AG04450 (cell line): ENCODE measurements at regions not wholly inside any gene's neighbourhood (a gene's known extent, or its start where the extent isn't known, plus 50 kb on each side); places are given as distances from the start of the nearest gene placed in this dataset.

Experiments
- CTCF ChIA-PET: fragments of 300-600, 350-600 bp; formaldehyde crosslinking; extraction: SDS; loops from one replicate; lab custom pipeline; 2022; ENCODE audit warnings: antibody characterized with exemption, inconsistent platforms; lab: Charles Lee
- POLR2A ChIA-PET: fragments of 350-600 bp; formaldehyde crosslinking; extraction: SDS; loops from one replicate; lab custom pipeline; 2021; ENCODE audit warnings: antibody characterized with exemption, inconsistent platforms; lab: Yijun Ruan, JAX
- DNase-seq: peaks from one replicate; pipeline ENCODE4 v3.0.0-alpha.2; 2011; ENCODE audit warnings: low read depth, low spot score
- H3K27ac ChIP-seq: one replicate; pipeline ENCODE4 v1.5.1; 2012; ENCODE audit warnings: low read depth, low read length, control low read depth
- H3K27me3 ChIP-seq: one replicate; pipeline ENCODE4 v1.6.0; 2012; ENCODE audit warnings: low read length; ENCODE audit not compliant: control insufficient read depth, insufficient read depth
- H3K4me3 ChIP-seq: 2 replicates; pipeline ENCODE4 v1.5.1; 2011; ENCODE audit warnings: mild to moderate bottlenecking, low read depth, low read length, control low read depth
- H3K9me3 ChIP-seq: 2 replicates; pipeline ENCODE4 v1.5.1; 2012; ENCODE audit warnings: low read length; ENCODE audit not compliant: control insufficient read depth, insufficient read depth
- TF ChIP-seq, protein P1 (sequence below): IDR thresholded peaks from 2 replicates; pipeline ENCODE4 v1.5.1; 2011; ENCODE audit warnings: low read depth, low read length, control low read depth, inconsistent platforms

DNA sequence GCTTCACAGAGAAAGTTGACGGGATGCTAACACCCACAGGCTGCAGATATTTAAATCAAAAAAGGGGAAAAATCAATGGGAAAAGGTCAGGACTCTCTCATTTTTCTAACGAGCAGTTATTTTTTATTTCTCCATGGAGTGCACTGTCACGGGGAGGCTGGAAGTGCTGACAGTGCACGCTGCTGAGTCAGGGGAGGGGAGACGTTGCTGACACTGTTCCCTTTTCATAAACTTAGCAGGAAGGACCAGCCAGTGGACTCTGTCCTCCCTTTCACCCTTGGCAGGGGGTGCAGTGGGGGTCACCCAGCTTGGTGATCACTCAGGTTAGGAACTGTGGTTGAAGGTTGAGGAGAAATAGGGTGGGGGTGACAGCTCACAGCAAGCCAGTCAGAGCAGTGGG, 65.6 kb upstream of the FUT8 start:
- no peaks in the 10 kb centered on the region for H3K9me3 ChIP-seq
- POLR2A ChIA-PET: no interaction called here
- no peak overlapping the region for H3K27ac ChIP-seq
- H3K4me3 ChIP-seq: no peak overlapping the region
- TF ChIP-seq, protein P1, sequence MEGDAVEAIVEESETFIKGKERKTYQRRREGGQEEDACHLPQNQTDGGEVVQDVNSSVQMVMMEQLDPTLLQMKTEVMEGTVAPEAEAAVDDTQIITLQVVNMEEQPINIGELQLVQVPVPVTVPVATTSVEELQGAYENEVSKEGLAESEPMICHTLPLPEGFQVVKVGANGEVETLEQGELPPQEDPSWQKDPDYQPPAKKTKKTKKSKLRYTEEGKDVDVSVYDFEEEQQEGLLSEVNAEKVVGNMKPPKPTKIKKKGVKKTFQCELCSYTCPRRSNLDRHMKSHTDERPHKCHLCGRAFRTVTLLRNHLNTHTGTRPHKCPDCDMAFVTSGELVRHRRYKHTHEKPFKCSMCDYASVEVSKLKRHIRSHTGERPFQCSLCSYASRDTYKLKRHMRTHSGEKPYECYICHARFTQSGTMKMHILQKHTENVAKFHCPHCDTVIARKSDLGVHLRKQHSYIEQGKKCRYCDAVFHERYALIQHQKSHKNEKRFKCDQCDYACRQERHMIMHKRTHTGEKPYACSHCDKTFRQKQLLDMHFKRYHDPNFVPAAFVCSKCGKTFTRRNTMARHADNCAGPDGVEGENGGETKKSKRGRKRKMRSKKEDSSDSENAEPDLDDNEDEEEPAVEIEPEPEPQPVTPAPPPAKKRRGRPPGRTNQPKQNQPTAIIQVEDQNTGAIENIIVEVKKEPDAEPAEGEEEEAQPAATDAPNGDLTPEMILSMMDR: no peak
- H3K27me3 ChIP-seq: no peaks in the 10 kb centered on the region
- DNase-seq: no peak
- CTCF ChIA-PET: interaction anchor here (0.7 kb wide), 1 partner anchor 65 kb away, joined by 11 read pairs; no protein-coding TSS in a partner anchor

DNA sequence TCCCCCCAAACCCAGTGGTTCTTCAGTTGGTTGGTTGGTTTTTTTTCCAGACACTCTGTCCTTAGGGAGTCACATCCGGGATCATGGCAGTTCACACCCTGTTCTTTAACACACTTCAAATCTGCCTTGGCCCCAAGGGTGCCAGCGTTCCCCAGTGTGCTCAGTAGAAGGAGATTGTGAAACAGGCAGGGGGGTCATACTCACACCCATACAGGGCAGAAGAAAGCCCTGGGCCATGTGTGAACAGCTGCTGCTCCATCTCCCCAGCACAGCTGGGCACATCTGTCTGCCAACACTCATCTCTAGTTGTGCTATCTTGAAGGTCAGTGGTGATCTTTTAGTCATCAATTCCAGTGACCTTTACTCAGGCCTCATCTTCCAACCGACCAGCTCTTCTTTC, 64.4 kb upstream of the FUT8 start:
- Histone ChIP-seq H3K27me3 (no peaks in the 10 kb centered on the region), H3K9me3 (no peaks in the 10 kb centered on the region), H3K27ac (no peak overlapping the region), H3K4me3 (no peak overlapping the region)
- ChIA-PET CTCF (interaction anchor here (0.7 to 2.0 kb wide), 3 partner anchors 10 to 129 kb away, joined by 3 to 6 read pairs (median 6); no protein-coding TSS in a partner anchor), POLR2A (interaction anchor here (1.1 kb wide), 1 partner anchor 14 kb away, joined by 4 read pairs; no protein-coding TSS in a partner anchor)
- TF ChIP-seq, protein P1: no peak
- DNase-seq: no peak

DNA sequence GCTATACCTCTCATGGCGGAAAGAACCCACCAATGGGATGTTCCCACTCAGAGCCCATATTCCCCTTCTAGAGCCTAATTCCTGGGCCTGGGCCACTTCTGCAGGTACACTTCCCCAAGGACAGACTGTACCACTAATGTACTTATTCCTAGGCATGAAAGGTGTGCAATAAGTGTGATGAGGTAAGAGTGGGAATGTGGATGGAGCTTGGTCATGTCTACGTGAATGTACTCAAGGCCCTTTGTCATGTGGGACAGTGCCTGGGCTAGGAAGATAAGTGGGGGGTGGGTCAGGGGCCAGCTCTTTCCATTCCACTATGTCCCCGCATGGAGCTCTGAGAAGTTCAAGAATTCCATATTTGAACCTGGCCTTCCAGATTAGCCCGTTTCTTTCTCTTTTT, 63.4 kb upstream of the FUT8 start:
- no peak overlapping the region for H3K27ac ChIP-seq
- ChIA-PET CTCF (interaction anchor here (1.3 to 2.0 kb wide), 3 partner anchors 11 to 66 kb away, joined by 3 to 6 read pairs (median 5); no protein-coding TSS in a partner anchor), POLR2A (no interaction called here)
- H3K4me3 ChIP-seq: no peak overlapping the region
- TF ChIP-seq, protein P1: no peak
- no peaks in the 10 kb centered on the region for H3K9me3 ChIP-seq
- H3K27me3 ChIP-seq: no peaks in the 10 kb centered on the region
- no peak for DNase-seq

DNA sequence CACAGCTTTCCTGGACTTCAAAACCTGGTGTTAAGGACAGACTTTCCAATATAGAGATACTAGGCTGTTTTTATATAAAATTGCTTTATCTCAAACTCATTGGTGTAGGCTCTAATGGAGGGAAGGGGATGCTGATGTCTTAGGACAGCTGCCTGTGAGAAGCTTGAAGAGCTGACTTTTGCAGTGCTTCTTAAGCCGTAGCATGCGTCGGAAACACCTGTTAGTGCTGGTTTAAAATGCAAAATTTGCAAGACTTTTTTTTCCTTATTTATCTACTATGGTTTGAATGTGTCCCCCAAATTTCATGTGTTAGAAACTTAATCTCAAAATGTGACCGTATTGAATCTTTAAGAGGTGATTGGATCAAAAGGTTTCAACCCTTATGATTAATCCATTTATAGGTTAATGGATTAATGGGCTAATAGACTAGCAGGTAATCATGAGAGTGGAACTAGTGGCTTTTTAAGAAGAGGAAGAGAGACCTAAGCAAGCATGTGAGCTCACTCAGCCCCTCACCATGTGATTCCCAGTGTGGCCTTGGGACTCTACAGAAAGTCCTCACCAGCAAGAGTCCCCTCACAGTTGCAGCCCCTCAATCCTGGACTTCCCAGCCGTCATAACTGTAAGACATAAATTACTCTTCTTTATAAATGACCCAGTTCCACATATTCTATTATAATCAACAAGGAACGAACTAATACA, 60.9 kb upstream of the FUT8 start:
- H3K9me3 ChIP-seq: no peaks in the 10 kb centered on the region
- no peak overlapping the region for H3K4me3 ChIP-seq
- no peaks in the 10 kb centered on the region for H3K27me3 ChIP-seq
- TF ChIP-seq, protein P1: no peak
- POLR2A ChIA-PET: no interaction called here
- DNase-seq: no peak
- no peak overlapping the region for H3K27ac ChIP-seq
- CTCF ChIA-PET: no interaction called here

DNA sequence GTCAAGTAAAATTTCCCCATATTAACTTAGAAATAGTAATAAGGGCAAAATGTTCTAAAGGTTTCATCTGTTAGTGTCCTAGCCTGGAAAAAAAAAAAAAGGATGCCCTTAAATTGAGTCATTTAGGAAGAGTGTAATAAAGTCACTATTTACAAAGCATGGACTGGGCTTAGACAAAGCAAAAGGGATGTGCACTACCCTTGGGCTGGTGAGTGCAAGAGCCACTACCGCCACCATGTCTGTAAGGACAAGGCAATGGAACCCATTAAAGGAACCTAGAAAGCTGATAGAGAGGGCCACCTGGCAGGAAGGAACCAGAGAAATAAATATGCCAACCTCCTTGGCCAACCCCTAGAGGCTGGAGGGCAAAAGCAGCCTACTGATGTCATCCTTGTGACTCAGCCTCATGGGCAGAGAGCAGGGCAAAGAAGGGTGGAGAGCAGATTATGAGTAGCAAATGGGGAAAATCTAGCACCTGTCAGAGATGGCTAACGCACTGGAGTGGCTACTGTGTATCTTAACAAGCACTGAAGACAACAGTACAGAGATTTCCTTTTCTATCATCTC, 59.5 kb upstream of the FUT8 start:
- Histone ChIP-seq H3K4me3 (no peak overlapping the region), H3K27ac (no peak overlapping the region), H3K9me3 (no peaks in the 10 kb centered on the region), H3K27me3 (no peaks in the 10 kb centered on the region)
- ChIA-PET CTCF (interaction anchor here (1.0 kb wide), 1 partner anchor 59 kb away, joined by 3 read pairs; no protein-coding TSS in a partner anchor), POLR2A (no interaction called here)
- no peak for DNase-seq
- TF ChIP-seq, protein P1: no peak
